HG03095 (cell line): ENCODE measurements at regions not wholly inside any gene's neighbourhood (a gene's known extent, or its start where the extent isn't known, plus 50 kb on each side); places are given as distances from the start of the nearest gene placed in this dataset.

Source experiments
- ATAC-seq: cut with Tn5 transposase; IDR thresholded peaks from one replicate; pipeline ENCODE4 v1.9.1; 2021; ENCODE audit warnings: moderate library complexity; ENCODE audit not compliant: unreplicated experiment

- ATAC-seq, result no peak
Observed at GRCh38 chr10:31081937-31082840, 50.5 kb upstream of the ZNF438 start.

GRCh38 chr10:31083765-31084184, 52.1 kb upstream of the ZNF438 start:
- ATAC-seq, result no peak

- no peak for ATAC-seq
Observed at GRCh38 chr10:31087011-31087410, 55.3 kb upstream of the ZNF438 start.

- ATAC-seq, result no peak
Observed at GRCh38 chr10:31087851-31088250, 56.2 kb upstream of the ZNF438 start.

DNA sequence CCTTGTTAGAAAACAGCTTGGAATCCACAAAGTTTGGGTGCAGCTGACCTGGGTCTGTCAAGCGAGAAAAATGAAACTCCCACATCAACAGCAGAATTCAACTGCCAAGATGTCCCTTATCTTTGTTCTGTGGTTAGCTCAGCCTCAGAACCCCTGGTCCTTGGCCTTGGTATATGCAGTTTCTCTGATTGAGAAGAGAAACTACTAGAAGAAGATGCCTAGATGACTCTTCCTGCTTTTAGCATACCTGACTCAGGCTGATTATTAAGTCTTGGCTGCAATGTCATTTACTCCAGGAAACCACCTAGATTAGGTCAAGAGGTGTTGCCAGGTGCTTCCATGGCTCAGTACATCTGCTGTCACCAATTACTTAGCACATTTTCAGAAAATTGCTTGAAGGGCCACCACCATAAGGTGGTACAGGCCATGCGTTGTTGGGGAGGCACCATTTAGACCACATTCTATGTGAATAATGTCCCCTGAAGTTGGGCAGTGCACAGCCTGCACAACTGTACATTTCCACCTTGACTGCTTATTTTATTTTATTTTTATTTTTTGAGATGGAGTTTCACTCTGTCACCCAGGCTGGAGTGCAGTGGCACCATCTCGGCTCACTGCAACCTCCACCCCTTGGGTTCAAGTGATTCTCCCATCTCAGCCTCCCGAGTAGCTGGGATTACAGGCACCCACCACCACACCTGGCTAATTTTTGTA, 59.4 kb upstream of the ZNF438 start:
- ATAC-seq, result peak; percentile 90

GRCh38 chr10:31095677-31096560, 64.3 kb upstream of the ZNF438 start:
- ATAC-seq, result no peak

DNA sequence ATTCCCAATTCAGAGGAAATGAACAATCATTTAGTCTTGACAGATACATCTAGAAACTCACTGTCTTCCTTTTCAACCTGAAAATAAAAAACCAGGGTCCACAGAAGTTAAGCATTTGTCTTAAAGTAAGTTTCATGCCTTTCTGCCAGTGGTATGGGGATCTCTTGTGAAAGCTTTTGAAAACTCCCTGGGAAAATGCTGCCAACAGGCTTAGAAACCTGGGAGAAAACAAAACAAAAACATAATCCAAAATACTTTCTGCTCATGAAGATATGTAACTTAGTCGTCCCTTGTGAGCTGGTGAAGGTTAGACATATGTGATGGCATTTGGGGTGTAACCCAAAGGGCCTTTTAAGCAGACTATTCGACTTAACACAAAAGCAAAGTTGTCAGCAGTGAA, 66.4 kb upstream of the ZNF438 start:
- no peak for ATAC-seq

DNA sequence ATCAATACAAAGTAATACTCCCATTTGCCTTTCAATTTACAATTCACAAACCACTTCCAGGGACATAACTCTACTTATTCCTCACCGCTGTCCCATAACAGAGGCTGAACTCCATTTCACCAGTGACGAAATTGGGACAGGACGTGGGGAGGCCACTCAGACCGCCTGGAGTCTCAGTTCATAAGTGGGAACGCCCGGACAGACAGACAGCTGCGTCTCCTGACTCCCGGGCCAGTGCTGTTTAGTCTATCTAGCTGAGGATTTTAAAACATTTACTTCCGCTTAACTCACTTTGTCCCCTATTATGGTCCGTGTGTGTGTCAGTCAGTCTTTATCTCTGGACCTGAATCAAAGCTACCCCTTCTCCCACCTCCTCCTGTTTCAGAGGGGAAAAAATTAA, 67.4 kb upstream of the ZNF438 start:
- ATAC-seq, result no peak

- no peak for ATAC-seq
Observed at GRCh38 chr10:31099664-31100063, 68.0 kb upstream of the ZNF438 start.

- ATAC-seq, result no peak
Observed at GRCh38 chr10:31100115-31100601, 68.5 kb upstream of the ZNF438 start.

DNA sequence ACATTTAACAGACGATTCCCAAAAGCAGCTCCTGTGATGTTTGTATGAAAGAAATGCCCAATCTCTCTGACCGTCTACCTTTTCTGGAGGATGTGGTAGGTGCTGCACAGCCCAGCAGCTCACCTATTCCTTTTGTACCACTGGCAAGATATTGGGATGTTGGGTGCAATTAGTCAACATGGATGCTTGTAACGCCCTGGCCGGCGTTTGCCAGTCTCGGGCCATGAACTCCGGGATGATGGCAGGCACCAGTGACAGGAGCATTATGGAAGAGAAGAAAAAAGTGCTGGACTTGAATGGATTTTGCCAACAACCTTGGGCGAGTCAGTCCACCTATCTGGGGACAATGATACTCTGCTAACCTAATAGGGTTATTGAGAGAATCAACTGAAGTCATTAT, 69.0 kb upstream of the ZNF438 start:
- ATAC-seq, result no peak

- ATAC-seq, result peak; percentile 79
Observed at GRCh38 chr10:31101123-31101522, 69.5 kb upstream of the ZNF438 start.

- ATAC-seq, result no peak
Observed at GRCh38 chr10:31102421-31102820, 70.8 kb upstream of the ZNF438 start.

GRCh38 chr10:31103112-31103511, 71.4 kb upstream of the ZNF438 start:
- ATAC-seq, result no peak

DNA sequence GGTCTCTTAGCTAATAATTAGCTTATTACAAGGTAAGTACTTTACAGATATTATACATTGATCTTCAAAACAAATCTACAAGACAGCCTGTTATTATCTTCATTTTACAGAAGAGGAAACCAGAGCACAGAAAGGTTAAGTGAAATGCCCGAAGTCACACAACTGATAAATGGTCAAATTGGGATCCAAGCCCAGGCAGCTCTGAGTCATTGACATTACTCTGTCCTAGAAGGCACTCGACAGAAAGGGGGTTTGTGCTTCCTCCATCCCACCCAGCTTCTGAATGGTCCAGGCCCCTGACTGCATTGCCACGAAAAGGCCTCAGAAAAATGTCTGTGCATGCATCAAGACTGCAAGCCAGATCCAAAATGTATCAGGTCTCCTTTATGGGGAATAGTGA, 81.3 kb upstream of the ZNF438 start:
- ATAC-seq, result no peak

GRCh38 chr10:31116226-31116625, 84.6 kb upstream of the ZNF438 start:
- ATAC-seq, result no peak

- ATAC-seq, result no peak
Observed at GRCh38 chr10:31118556-31118955, 86.9 kb upstream of the ZNF438 start.

GRCh38 chr10:31120392-31120791, 88.7 kb upstream of the ZNF438 start:
- ATAC-seq, result no peak

GRCh38 chr10:31120961-31121685, 89.5 kb upstream of the ZNF438 start:
- no peak for ATAC-seq
